ENCODE measurements at regions not wholly inside any gene's neighbourhood (a gene's known extent, or its start where the extent isn't known, plus 50 kb on each side); places are given as distances from the start of the nearest gene placed in this dataset.

GRCh38 chr4:17370818-17371217 is 141.1 kb downstream of the QDPR start:
- H3K27me3 ChIP-seq (ENCODE audit: insufficient read depth, low read length): peaks cover 6% of the 10 kb centered on the region

GRCh38 chr4:17368408-17368807 is 143.5 kb downstream of the QDPR start:
- Histone ChIP-seq H2AFZ (ENCODE audit: low read depth, low read length) (no peak overlapping the region), H3K4me3 (ENCODE audit: low read length) (no peak overlapping the region), H3K4me1 (ENCODE audit: insufficient read depth, low read length) (no peaks in the 10 kb centered on the region), H3K36me3 (ENCODE audit: insufficient read depth, low read length) (no peaks in the 10 kb centered on the region), H3K9me3 (ENCODE audit: low read length) (no peaks in the 10 kb centered on the region), H3K27me3 (ENCODE audit: insufficient read depth, low read length) (peaks cover 6% of the 10 kb centered on the region)

More at GRCh38 chr4:17370818-17371217, 141.1 kb downstream of the QDPR start:
- Histone ChIP-seq H3K4me3 (ENCODE audit: low read length) (no peak overlapping the region), H3K9me3 (ENCODE audit: low read length) (no peaks in the 10 kb centered on the region), H3K4me1 (ENCODE audit: insufficient read depth, low read length) (no peaks in the 10 kb centered on the region), H3K36me3 (ENCODE audit: insufficient read depth, low read length) (no peaks in the 10 kb centered on the region), H2AFZ (ENCODE audit: low read depth, low read length) (no peak overlapping the region)

DNA sequence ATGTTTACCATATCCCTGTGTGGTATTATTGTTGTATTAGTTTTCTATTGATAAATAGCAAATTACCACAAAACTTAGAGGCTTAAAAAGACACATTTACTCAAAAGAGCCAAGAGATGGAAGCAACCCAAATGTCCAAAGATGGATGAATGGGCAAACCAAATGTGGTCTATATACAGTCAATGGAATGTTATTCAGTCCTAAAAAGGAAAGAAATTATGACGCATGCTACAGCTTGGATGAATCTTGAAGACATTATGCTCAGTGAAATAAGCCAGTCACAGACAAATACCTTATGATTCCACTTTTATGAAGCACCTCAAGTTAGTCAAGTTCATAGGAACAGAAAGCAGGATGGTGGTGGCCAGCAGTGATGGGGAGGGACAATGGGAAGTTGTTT is 144.7 kb downstream of the QDPR start:
- Histone ChIP-seq H3K9me3 (ENCODE audit: low read length) (no peaks in the 10 kb centered on the region), H3K36me3 (ENCODE audit: insufficient read depth, low read length) (no peaks in the 10 kb centered on the region), H3K27me3 (ENCODE audit: insufficient read depth, low read length) (peaks cover 6% of the 10 kb centered on the region), H3K4me3 (ENCODE audit: low read length) (no peak overlapping the region), H3K4me1 (ENCODE audit: insufficient read depth, low read length) (no peaks in the 10 kb centered on the region), H2AFZ (ENCODE audit: low read depth, low read length) (no peak overlapping the region)

- no peaks in the 10 kb centered on the region for H3K9me3 ChIP-seq (ENCODE audit: low read length)
- H3K4me3 ChIP-seq (ENCODE audit: low read length): no peak overlapping the region
- peaks cover 6% of the 10 kb centered on the region for H3K27me3 ChIP-seq (ENCODE audit: insufficient read depth, low read length)
- H2AFZ ChIP-seq (ENCODE audit: low read depth, low read length): no peak overlapping the region
- H3K4me1 ChIP-seq (ENCODE audit: insufficient read depth, low read length): no peaks in the 10 kb centered on the region
- no peaks in the 10 kb centered on the region for H3K36me3 ChIP-seq (ENCODE audit: insufficient read depth, low read length)
Measured at GRCh38 chr4:17366496-17366895, 145.4 kb downstream of the QDPR start.

DNA sequence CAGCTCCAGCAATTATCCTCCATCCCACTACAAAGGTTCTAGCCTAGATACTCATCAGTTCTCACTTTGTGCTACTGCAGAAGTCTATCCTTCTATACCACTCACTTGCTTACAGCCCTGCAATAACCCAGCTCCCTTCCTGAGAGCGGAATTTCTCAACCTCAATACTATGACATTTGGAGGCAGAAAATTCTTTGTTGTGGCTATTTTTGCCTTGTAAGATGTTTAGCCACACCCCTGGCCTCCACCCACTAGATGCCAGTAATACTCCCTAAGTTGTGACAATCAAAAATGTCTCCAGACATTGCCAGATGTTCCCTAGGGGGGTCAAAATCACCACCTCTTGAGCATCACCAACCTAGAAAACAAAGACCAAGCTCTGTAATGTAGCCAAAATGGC is 149.5 kb downstream of the QDPR start:
- Histone ChIP-seq H3K27me3 (ENCODE audit: insufficient read depth, low read length) (peaks cover 6% of the 10 kb centered on the region), H3K4me1 (ENCODE audit: insufficient read depth, low read length) (no peaks in the 10 kb centered on the region), H3K9me3 (ENCODE audit: low read length) (no peaks in the 10 kb centered on the region), H3K36me3 (ENCODE audit: insufficient read depth, low read length) (no peaks in the 10 kb centered on the region), H2AFZ (ENCODE audit: low read depth, low read length) (no peak overlapping the region), H3K4me3 (ENCODE audit: low read length) (no peak overlapping the region)

DNA sequence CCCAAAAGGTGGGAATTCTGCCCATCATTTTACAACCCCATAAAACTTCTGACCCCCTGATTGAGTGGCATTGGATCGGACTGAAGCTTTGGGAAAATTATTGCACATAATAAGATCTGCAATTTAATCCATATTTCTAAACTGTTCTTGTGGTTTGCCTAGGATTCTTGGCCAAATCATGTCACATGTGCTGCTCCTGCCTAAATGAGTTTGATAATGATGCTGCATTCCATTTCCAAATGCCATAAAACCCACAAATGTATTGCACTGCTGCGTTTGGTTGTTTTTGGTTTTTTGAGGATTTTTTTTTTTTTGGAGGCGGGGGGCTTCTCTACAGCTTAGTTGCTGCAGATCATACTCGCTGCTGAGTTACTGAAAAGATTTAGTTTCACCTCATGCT is 153.6 kb downstream of the QDPR start:
- no peaks in the 10 kb centered on the region for H3K4me1 ChIP-seq (ENCODE audit: insufficient read depth, low read length)
- no peak overlapping the region for H3K4me3 ChIP-seq (ENCODE audit: low read length)
- no peaks in the 10 kb centered on the region for H3K27me3 ChIP-seq (ENCODE audit: insufficient read depth, low read length)
- H3K36me3 ChIP-seq (ENCODE audit: insufficient read depth, low read length): no peaks in the 10 kb centered on the region
- no peaks in the 10 kb centered on the region for H3K9me3 ChIP-seq (ENCODE audit: low read length)
- no peak overlapping the region for H2AFZ ChIP-seq (ENCODE audit: low read depth, low read length)

- Histone ChIP-seq H3K4me3 (ENCODE audit: low read length) (no peak overlapping the region), H3K36me3 (ENCODE audit: insufficient read depth, low read length) (no peaks in the 10 kb centered on the region), H3K27me3 (ENCODE audit: insufficient read depth, low read length) (no peaks in the 10 kb centered on the region), H2AFZ (ENCODE audit: low read depth, low read length) (no peak overlapping the region), H3K9me3 (ENCODE audit: low read length) (no peaks in the 10 kb centered on the region), H3K4me1 (ENCODE audit: insufficient read depth, low read length) (no peaks in the 10 kb centered on the region)
Measured at GRCh38 chr4:17356926-17357325, 155.0 kb downstream of the QDPR start.

- H3K27me3 ChIP-seq (ENCODE audit: insufficient read depth, low read length): no peaks in the 10 kb centered on the region
- H3K9me3 ChIP-seq (ENCODE audit: low read length): no peaks in the 10 kb centered on the region
- H2AFZ ChIP-seq (ENCODE audit: low read depth, low read length): no peak overlapping the region
- H3K36me3 ChIP-seq (ENCODE audit: insufficient read depth, low read length): no peaks in the 10 kb centered on the region
- H3K4me1 ChIP-seq (ENCODE audit: insufficient read depth, low read length): no peaks in the 10 kb centered on the region
- no peak overlapping the region for H3K4me3 ChIP-seq (ENCODE audit: low read length)
Measured at GRCh38 chr4:17352357-17352756, 159.5 kb downstream of the QDPR start.

GRCh38 chr4:17347445-17347844 is 164.4 kb downstream of the QDPR start:
- H2AFZ ChIP-seq (ENCODE audit: low read depth, low read length): no peak overlapping the region
- peaks cover 2% of the 10 kb centered on the region for H3K27me3 ChIP-seq (ENCODE audit: insufficient read depth, low read length)
- no peaks in the 10 kb centered on the region for H3K4me1 ChIP-seq (ENCODE audit: insufficient read depth, low read length)
- no peaks in the 10 kb centered on the region for H3K36me3 ChIP-seq (ENCODE audit: insufficient read depth, low read length)
- no peaks in the 10 kb centered on the region for H3K9me3 ChIP-seq (ENCODE audit: low read length)
- no peak overlapping the region for H3K4me3 ChIP-seq (ENCODE audit: low read length)

- no peak overlapping the region for H2AFZ ChIP-seq (ENCODE audit: low read depth, low read length)
- no peaks in the 10 kb centered on the region for H3K4me1 ChIP-seq (ENCODE audit: insufficient read depth, low read length)
- no peak overlapping the region for H3K4me3 ChIP-seq (ENCODE audit: low read length)
- H3K36me3 ChIP-seq (ENCODE audit: insufficient read depth, low read length): no peaks in the 10 kb centered on the region
- no peaks in the 10 kb centered on the region for H3K9me3 ChIP-seq (ENCODE audit: low read length)
- peaks cover 8% of the 10 kb centered on the region for H3K27me3 ChIP-seq (ENCODE audit: insufficient read depth, low read length)
Measured at GRCh38 chr4:17339376-17339775, 172.5 kb downstream of the QDPR start.

- H3K4me1 ChIP-seq (ENCODE audit: insufficient read depth, low read length): no peaks in the 10 kb centered on the region
- H2AFZ ChIP-seq (ENCODE audit: low read depth, low read length): no peak overlapping the region
- H3K9me3 ChIP-seq (ENCODE audit: low read length): no peaks in the 10 kb centered on the region
- H3K27me3 ChIP-seq (ENCODE audit: insufficient read depth, low read length): peaks cover 6% of the 10 kb centered on the region
- H3K36me3 ChIP-seq (ENCODE audit: insufficient read depth, low read length): no peaks in the 10 kb centered on the region
- H3K4me3 ChIP-seq (ENCODE audit: low read length): no peak overlapping the region
Measured at GRCh38 chr4:17336986-17337385, 174.9 kb downstream of the QDPR start.

DNA sequence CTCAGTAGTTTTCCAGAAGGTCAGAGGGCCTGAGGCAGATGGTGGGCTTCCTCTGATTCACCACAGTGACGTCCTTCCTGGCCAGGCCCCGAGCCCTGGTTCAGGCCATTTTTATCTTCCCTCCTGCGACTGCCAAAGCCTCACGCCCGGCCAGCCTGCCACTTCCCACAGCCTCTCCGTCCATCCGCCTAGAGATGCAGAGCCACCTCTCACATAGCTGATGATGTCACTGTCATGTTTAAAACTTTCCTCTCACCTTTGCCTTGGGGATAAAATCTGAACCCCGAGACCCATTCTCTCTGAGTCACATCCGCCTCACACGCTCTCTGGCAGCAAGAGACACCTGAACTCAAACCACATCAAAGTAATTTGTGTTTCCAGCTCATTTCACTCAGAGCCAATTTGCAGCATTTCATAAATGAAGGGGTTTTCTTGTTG is 175.3 kb downstream of the QDPR start:
- H3K27me3 ChIP-seq (ENCODE audit: insufficient read depth, low read length): peaks cover 6% of the 10 kb centered on the region
- no peak overlapping the region for H3K4me3 ChIP-seq (ENCODE audit: low read length)
- H3K9me3 ChIP-seq (ENCODE audit: low read length): no peaks in the 10 kb centered on the region
- no peaks in the 10 kb centered on the region for H3K4me1 ChIP-seq (ENCODE audit: insufficient read depth, low read length)
- no peaks in the 10 kb centered on the region for H3K36me3 ChIP-seq (ENCODE audit: insufficient read depth, low read length)
- no peak overlapping the region for H2AFZ ChIP-seq (ENCODE audit: low read depth, low read length)

- Histone ChIP-seq H3K27me3 (ENCODE audit: insufficient read depth, low read length) (peaks cover 6% of the 10 kb centered on the region), H3K4me1 (ENCODE audit: insufficient read depth, low read length) (no peaks in the 10 kb centered on the region), H2AFZ (ENCODE audit: low read depth, low read length) (no peak overlapping the region), H3K9me3 (ENCODE audit: low read length) (no peaks in the 10 kb centered on the region), H3K36me3 (ENCODE audit: insufficient read depth, low read length) (no peaks in the 10 kb centered on the region), H3K4me3 (ENCODE audit: low read length) (no peak overlapping the region)
Measured at GRCh38 chr4:17336069-17336468, 175.8 kb downstream of the QDPR start.

DNA sequence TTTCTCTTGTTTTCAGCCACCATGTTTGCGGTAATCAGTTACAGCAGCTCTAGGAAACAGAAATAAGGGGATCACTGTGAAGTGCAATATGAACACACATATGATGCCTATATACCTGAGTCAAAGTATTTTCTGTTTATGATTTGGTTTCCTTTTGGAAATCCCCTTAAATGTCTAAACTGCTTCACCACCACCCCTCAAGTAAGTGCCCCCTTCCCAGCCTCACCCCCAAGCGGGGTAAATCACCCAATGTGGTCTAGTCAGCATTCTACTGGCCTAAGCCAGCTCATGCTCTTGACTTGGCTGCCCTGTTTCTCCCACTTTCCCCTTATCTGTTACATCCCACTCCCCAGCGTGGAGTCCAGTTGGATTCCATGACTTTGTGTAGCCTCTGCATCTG is 176.5 kb downstream of the QDPR start:
- Histone ChIP-seq H3K36me3 (ENCODE audit: insufficient read depth, low read length) (no peaks in the 10 kb centered on the region), H3K27me3 (ENCODE audit: insufficient read depth, low read length) (peaks cover 6% of the 10 kb centered on the region), H3K9me3 (ENCODE audit: low read length) (no peaks in the 10 kb centered on the region), H2AFZ (ENCODE audit: low read depth, low read length) (no peak overlapping the region), H3K4me3 (ENCODE audit: low read length) (no peak overlapping the region), H3K4me1 (ENCODE audit: insufficient read depth, low read length) (no peaks in the 10 kb centered on the region)

Data from neuron (in vitro differentiated cells).